M059J (cell line): ENCODE measurements at regions not wholly inside any gene's neighbourhood (a gene's known extent, or its start where the extent isn't known, plus 50 kb on each side); places are given as distances from the start of the nearest gene placed in this dataset.
"Not testable (repeated sequence)": the region's sequence is repeated elsewhere in the genome, so short reads cannot be mapped to it uniquely, and the experiment has no call there.

ENCODE experiments used
- DNase-seq: peaks from one replicate; pipeline ENCODE4 v3.0.0-alpha.2; 2012; ENCODE audit warnings: low read depth

GRCh38 chr7:13198036-13198435 lies 510.6 kb downstream of the ARL4A start:
- DNase-seq, result no peak

- peak; percentile 59 for DNase-seq
Measured at GRCh38 chr7:13198727-13199126, 511.3 kb downstream of the ARL4A start.

- no peak for DNase-seq
Measured at GRCh38 chr7:13201628-13202027, 514.2 kb downstream of the ARL4A start.

- DNase-seq, result no peak
Measured at GRCh38 chr7:13217768-13218167, 530.3 kb downstream of the ARL4A start.

- no peak for DNase-seq
Measured at GRCh38 chr7:13225068-13225467, 537.6 kb downstream of the ARL4A start.

- no peak for DNase-seq
Measured at GRCh38 chr7:13226385-13226784, 539.0 kb downstream of the ARL4A start.

GRCh38 chr7:13231216-13231615 lies 543.8 kb downstream of the ARL4A start:
- DNase-seq, result no peak

- DNase-seq, result no peak
Measured at GRCh38 chr7:13235436-13235835, 548.0 kb downstream of the ARL4A start.

GRCh38 chr7:13236026-13236425 lies 548.6 kb downstream of the ARL4A start:
- DNase-seq, result no peak

- peak; percentile 87 for DNase-seq
Measured at GRCh38 chr7:13240349-13240748, 552.9 kb downstream of the ARL4A start.

GRCh38 chr7:13241416-13241815 lies 554.0 kb downstream of the ARL4A start:
- DNase-seq, result no peak

- DNase-seq, result peak; percentile 54
Measured at GRCh38 chr7:13257661-13258060, 570.2 kb downstream of the ARL4A start.

- DNase-seq, result no peak
Measured at GRCh38 chr7:13258386-13258785, 571.0 kb downstream of the ARL4A start.

GRCh38 chr7:13259930-13260329 lies 572.5 kb downstream of the ARL4A start:
- no peak for DNase-seq

- peak; percentile 47 for DNase-seq
Measured at GRCh38 chr7:13262929-13263530, 575.6 kb downstream of the ARL4A start.

- no peak for DNase-seq
Measured at GRCh38 chr7:13265271-13265670, 577.8 kb downstream of the ARL4A start.

- not testable (repeated sequence) for DNase-seq
Measured at GRCh38 chr7:13274205-13274604, 586.8 kb downstream of the ARL4A start.

GRCh38 chr7:13276977-13277376 lies 589.5 kb downstream of the ARL4A start:
- no peak for DNase-seq

GRCh38 chr7:13278020-13278419 lies 590.6 kb downstream of the ARL4A start:
- peak; percentile 6 for DNase-seq

- peak; percentile 34 for DNase-seq
Measured at GRCh38 chr7:13279854-13280435, 592.5 kb downstream of the ARL4A start.

- peak; percentile 31 for DNase-seq
Measured at GRCh38 chr7:13282377-13282980, 595.0 kb downstream of the ARL4A start.

GRCh38 chr7:13286916-13287315 lies 599.5 kb downstream of the ARL4A start:
- no peak for DNase-seq

- no peak for DNase-seq
Measured at GRCh38 chr7:13288516-13288915, 601.1 kb downstream of the ARL4A start.

- DNase-seq, result no peak
Measured at GRCh38 chr7:13290975-13291374, 603.5 kb downstream of the ARL4A start.
